EL (cell line): ENCODE measurements at regions not wholly inside any gene's neighbourhood (a gene's known extent, or its start where the extent isn't known, plus 50 kb on each side); places are given as distances from the start of the nearest gene placed in this dataset.

Experiments
- DNase-seq: peaks from one replicate; pipeline ENCODE4 v3.0.0-alpha.2; 2016

DNA sequence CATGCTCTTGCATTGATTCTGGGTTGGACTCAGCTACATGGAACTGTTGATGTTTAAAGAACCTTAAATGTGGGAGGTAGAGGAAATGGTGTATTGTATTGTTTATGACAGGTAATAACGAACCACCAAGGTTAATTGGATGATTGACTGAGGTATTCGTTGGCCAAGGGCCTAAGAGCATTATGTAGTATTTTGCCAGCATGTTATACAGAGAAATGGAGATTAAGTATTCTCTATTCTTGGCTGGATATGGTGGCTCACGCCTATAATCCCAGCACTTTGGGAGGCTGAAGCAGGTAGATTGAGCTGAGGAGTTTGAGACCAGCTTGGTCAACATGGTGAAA is 59.0 kb upstream of the CDK20 start:
- DNase-seq, result no peak

DNA sequence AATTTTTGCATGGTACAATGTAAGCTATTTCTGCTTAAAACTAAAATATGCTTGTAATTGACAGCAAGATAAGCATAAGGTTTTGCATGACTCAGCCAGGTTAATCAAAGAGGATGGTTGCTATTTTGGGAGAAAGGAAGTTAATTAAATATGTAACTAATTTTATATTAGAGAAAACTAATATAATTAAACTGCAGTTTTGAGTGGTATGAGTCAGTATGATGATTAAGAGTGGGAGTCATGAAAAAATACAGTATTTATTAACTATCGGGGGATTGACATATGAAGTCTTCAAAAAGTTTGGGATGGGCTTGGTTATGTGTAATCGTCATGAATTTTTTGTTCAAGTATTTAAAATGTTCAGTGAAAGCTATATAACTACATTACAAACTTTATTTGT is 54.0 kb upstream of the CDK20 start:
- no peak for DNase-seq

DNA sequence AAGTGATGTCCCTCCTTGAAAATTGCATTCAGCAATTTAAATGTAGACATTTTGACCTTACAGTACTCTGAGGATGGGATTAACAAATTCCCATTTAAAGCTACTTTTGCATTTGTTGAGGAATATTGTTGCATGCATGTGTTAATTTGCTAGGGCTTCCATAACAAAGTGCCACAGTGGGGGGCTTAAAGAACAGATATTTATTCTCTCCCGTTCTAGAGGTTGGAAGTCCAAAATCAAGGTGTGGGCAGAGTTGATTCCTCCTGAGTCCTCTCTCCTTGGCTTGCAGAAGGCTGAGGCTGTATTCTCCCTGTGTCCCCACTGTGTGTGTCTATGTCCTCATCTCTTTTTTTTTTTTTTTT is 51.8 kb upstream of the CDK20 start:
- DNase-seq, result no peak

DNA sequence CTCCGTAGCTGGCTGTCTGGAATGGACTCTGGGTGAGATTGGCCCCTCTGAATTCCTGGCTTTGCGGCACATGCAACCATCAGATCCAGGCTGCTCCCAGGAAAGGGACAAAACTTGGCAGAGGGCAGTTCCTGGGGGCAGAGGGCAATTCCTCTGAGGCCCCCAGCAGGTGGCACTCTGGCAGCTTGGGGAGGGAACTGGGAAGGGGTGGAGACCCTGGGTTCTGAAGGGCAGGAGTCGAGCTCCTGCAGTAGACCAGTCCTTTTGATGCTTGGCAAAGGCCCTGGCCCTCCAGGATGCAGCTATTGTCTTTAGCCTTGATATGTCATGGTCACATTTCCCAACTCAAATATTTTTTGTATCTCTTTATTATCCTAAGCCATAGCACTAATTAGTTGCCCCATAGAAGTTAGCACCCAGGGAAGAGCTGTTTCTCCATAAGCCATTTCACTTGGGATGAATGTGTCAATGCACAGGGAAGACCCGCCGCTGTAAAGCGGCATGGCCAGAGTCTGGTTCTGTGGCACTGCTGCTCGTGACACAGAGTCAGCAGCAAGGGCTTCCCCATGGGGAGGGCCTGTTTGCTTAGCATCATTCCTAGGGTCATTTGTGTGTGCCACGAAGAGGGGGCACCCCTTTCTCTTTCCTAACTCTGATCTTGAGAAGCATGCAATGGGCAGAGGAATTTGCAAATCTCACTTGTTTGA is 51.2 kb upstream of the CDK20 start:
- no peak for DNase-seq

DNA sequence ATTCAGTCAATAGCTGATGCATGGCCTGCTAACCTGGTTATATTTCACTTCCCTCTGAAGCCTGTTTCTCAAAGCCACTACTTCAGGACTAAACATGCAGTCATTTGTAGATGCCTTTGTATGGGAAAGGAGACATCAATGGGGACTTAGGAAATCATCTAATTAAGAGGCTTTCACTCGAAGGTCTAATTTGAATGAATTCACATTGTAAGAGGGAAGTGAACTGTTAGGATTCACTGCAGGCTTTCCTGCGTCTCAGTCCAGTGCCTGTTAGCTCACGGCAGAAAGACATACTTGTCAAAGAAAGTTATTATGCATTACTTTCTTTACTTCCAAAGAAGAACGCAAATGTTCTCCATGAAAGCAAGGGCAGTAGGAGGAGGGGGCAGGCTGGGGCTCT is 50.6 kb upstream of the CDK20 start:
- DNase-seq, result no peak
